KOPT-K1 (cell line): ENCODE measurements at regions not wholly inside any gene's neighbourhood (a gene's known extent, or its start where the extent isn't known, plus 50 kb on each side); places are given as distances from the start of the nearest gene placed in this dataset.
"Not testable (repeated sequence)": the region's sequence is repeated elsewhere in the genome, so short reads cannot be mapped to it uniquely, and the experiment has no call there.

ENCODE experiments used
- H3K27ac ChIP-seq: fragments of 200-600 bp; sonication (generic); 2 replicates; pipeline ENCODE4 v1.5.1; 2016; ENCODE audit warnings: antibody characterized with exemption, mild to moderate bottlenecking, low read depth, low read length; ENCODE audit not compliant: poor library complexity, severe bottlenecking
- H3K36me3 ChIP-seq: fragments of 200-600 bp; sonication (generic); 2 replicates; pipeline ENCODE4 v1.5.1; 2017; ENCODE audit warnings: antibody characterized with exemption, mild to moderate bottlenecking, low read length, moderate library complexity; ENCODE audit not compliant: insufficient read depth
- H3K9me3 ChIP-seq: fragments of 200-600 bp; sonication (generic); 2 replicates; pipeline ENCODE4 v1.5.1; 2017; ENCODE audit warnings: antibody characterized with exemption, low read length, mild to moderate bottlenecking; ENCODE audit not compliant: insufficient read depth, poor library complexity, severe bottlenecking

DNA sequence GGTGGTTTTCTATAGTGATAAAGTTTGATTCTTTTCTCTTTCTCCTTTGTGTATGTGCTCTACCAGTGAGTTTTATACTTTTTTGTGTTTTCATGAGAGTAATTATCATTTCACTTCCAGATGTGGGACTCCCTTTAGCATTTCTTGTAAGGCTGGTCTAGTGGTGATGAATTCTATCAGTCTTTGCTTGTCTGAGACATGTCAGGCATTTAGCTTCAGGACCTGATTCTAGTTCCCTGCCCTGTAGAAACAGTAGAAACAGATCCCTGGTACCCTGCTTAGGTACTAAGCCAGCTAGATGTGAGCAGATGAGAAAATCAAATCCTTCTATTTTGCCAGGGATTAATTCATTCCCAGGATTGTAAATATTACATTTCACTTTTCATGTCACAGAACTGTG is 203.7 kb downstream of the ALG10 start:
- H3K9me3 ChIP-seq, H3K36me3 ChIP-seq, H3K27ac ChIP-seq: not testable (repeated sequence)

DNA sequence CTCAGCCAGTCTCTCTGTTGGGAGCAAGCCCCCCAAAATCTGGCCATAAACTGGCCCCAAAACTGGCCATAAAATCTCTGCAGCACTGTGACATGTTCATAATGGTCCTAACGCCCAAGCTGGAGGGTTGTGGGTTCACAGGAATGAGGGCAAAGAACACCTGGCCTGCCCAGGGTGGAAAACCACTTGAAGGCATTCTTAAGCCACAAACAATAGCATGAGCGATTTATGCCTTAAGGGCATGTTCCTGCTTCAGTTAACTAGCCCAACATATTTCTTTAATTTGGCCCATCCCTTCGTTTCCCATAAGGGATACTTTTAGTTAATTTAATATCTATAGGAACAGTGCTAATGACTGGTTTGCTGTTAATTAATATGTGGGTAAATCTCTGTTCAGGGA is 205.8 kb downstream of the ALG10 start:
- not testable (repeated sequence) for H3K9me3 ChIP-seq, H3K27ac ChIP-seq, H3K36me3 ChIP-seq

DNA sequence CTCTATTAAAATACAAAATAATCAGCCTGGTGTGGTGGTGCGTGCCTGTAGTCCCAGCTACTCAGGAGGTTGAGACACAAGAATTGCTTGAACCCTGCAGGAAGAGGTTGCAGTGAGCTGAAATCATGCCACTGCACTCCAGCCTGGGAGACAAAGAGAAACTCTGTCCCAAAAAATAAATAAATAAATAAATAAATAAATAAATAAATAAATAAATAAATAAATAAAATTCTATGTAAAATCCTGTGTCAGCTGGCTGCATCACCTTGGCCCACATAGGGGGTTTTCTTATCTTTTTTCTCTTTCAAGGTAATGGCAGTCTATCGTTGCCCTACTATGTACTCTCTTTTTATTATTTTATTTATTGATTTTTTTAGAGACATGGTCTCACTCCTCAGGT is 206.7 kb downstream of the ALG10 start:
- H3K27ac ChIP-seq, H3K36me3 ChIP-seq, H3K9me3 ChIP-seq: not testable (repeated sequence)

DNA sequence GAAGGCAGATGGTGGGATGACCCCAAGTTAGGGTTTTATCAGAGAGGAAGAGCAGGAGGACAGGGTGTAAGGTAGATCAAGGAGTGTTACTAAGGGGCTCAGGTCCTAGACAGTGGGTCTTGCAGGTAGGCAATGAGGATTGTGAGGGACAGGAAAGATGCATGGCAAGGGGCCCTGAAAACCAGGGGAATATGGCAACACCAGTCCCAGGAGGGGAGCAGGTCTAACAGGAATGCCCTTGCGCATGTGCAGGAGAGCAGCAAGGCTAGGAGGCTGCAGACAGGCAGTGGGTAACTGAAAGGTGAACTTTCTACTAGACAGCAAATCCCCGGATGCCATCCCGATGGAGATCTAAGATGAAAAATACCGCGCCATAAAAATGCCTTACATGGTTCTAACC is 211.3 kb downstream of the ALG10 start:
- H3K9me3 ChIP-seq, result no peaks in the 10 kb centered on the region
- H3K36me3 ChIP-seq, result no peaks in the 10 kb centered on the region
- no peak overlapping the region for H3K27ac ChIP-seq

DNA sequence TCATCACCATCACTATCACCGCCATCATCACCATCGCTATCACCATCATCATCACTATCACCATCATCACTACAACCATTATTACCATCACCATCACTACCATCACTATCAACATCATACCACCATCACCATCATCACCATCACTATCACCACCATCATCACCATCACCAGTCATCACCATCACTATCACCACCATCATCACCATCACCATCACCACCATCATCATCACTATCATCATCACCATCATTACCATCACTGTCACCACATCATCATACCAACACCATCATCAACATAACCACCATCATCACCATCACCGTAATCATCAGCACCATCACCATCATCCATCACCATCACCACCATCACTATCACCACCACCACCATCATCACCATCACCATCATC is 213.8 kb downstream of the ALG10 start:
- Histone ChIP-seq H3K9me3 (no peaks in the 10 kb centered on the region), H3K27ac (no peak overlapping the region), H3K36me3 (no peaks in the 10 kb centered on the region)

DNA sequence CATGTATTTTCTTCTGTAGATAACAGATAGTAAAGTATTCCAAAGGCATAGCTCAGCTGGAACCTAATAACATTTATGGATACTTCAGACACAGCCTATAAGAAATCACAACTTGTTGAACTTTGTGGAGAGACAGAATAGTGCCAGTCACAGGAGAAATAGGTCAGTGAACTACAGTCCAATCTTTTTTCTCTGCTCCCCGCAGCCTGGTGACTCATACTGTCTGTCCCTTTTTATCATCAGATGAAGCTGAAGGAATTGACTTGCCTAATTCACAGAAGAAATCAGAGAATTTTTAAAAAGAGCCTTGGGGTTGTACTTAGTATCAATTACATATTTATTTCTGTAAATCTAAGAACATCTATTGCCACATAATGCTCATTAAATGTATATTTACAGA is 222.3 kb downstream of the ALG10 start:
- H3K9me3 ChIP-seq, result no peaks in the 10 kb centered on the region
- no peak overlapping the region for H3K27ac ChIP-seq
- H3K36me3 ChIP-seq, result no peaks in the 10 kb centered on the region

DNA sequence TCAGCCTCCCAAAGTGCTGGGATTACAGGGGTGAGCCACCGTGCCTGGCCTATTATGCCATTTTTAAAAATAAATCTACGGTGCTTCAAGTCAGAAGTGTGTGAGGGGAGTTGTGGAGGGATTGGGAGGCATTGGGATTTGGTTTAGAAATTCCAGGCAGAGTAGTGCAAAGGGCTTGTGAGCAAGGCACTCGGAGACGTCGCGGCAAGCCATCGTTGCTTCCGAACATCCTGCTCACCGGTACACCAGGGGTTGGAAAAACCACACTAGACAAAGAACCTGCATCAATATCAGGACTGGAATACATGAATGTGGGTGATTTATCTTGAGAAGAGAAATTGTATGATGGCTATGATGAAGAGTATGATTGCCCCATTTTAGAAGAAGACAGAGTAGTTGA is 227.0 kb downstream of the ALG10 start:
- no peaks in the 10 kb centered on the region for H3K36me3 ChIP-seq
- H3K9me3 ChIP-seq, result no peaks in the 10 kb centered on the region
- H3K27ac ChIP-seq, result no peak overlapping the region

DNA sequence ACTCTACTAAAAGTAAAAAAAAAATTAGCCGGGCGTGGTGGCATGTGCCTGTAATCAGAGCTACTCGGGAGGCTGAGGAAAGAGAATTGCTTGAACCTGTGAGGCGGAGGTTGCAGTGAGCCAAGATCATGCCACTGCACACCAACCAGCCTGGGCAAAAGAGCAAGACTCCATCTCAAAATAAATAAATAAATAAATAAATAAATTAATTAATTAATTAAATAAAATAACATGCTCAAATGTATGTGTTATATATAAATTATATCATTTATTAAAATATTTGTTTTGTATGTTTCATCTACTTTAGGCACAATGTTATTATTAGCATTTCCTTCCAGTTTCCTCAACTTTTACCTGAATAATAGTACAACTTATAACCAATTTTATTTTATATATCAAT is 229.6 kb downstream of the ALG10 start:
- not testable (repeated sequence) for H3K36me3 ChIP-seq, H3K27ac ChIP-seq, H3K9me3 ChIP-seq

DNA sequence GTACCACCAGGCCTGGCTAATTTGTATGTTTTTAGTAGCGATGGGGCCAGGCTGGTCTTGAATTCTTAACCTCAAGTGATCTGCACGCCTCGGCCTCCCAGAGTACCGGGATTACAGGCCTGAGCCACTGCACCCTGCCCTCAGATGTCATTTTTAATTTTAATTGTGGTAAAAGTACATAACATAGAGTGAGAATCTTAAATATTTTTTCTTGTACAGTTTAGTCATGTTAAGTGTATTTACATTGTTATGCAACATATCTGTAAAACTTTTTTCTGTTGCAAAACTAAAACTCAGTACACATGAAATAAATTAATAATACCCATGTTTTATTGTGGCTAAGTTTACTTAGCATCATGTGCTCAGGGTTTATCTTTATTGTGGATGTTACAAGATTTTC is 231.4 kb downstream of the ALG10 start:
- no peak overlapping the region for H3K27ac ChIP-seq
- H3K9me3 ChIP-seq, result no peaks in the 10 kb centered on the region
- H3K36me3 ChIP-seq, result no peaks in the 10 kb centered on the region

DNA sequence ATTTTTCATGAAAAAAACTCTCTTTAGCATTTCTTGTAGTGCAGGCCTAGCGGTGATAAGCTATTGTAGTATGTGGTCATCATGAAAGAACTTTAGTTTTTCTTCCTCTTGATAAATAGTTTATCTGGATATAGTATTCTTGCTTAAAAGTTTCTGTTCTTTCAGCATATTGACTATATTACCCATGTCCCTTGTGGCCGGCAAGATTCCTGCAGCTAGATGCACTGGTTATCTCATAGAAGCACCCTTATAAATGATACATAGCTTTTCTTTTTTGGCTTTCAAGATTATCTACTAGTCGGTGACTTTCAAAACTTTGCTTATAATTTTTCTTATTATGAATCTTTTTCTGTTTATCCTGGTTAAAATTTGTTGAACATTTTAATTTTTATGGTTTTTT is 234.8 kb downstream of the ALG10 start:
- no peaks in the 10 kb centered on the region for H3K9me3 ChIP-seq
- no peaks in the 10 kb centered on the region for H3K36me3 ChIP-seq
- H3K27ac ChIP-seq, result no peak overlapping the region

DNA sequence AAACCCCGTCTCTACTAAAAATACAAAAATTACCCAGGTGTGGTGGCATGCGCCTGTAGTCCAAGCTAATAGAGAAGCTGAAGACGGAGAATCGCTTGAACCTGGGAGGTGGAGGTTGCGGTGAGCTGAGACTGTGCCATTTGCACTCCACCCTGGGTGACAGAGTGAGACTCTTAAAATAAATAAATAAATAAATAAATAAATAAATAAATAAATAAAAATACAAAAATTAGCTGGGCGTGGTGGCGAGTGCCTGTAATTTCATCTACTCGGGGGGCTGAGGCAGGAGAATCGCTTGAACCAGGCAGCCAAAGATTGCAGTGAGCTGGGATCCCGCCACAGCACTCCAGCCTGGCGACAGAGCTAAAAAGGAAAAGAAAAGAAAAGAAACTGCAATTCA is 239.8 kb downstream of the ALG10 start:
- H3K9me3 ChIP-seq, H3K36me3 ChIP-seq, H3K27ac ChIP-seq: not testable (repeated sequence)

DNA sequence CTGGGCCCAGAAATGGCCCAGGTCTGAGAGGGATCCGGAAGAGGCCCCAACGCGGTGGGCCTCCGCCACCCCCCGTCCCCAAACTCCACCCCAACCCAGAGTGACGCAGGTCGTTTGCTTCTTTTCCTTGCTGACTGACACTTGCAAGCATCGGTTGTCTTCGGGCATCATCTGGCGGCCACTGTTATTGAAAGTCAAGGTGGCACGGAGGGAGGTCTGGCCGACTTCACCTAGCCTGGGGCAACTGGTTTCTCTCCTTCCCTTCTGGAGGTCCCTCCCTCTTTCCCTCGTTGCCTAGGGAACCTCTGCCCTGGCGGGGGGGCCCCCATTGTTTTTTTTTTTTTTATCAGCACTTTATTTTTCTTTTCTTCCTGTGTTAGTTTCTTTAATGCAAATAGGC is 241.8 kb downstream of the ALG10 start:
- Histone ChIP-seq H3K27ac (no peak overlapping the region), H3K9me3 (no peaks in the 10 kb centered on the region), H3K36me3 (no peaks in the 10 kb centered on the region)

DNA sequence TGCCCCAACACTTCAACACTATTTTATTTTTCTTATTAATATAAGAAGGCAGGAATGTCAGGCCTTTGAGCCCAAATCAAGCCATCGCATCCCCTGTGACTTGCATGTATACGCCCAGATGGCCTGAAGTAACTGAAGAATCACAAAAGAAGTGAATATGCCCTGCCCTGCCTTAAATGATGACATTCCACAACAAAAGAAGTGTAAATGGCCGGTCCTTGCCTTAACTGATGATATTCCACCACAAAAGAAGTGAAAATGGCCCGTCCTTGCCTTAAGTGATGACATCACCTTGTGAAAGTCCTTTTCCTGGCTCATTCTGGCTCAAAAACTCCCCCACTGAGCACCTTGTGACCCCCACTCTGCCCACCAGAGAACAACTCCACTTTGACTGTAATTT is 251.4 kb downstream of the ALG10 start:
- not testable (repeated sequence) for H3K27ac ChIP-seq, H3K9me3 ChIP-seq, H3K36me3 ChIP-seq

DNA sequence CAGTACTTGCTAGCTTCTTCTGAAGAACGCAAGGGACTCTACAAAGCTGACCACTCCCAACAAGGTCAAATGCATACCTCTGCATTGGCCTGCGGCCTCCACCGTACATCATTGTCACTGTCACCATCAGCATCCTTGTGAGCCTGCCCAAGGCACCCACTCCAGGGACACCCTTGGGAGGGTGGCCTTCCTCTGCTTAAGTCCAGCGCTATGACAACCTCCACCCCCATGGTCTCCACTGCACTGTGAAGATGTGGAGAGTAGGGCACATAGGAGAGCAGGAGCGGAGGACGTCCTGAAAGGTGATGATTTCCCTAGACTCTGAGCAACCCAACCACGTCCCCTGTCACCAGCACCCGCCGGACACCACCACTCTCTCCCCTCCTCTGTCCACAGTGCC is 252.8 kb downstream of the ALG10 start:
- Histone ChIP-seq H3K27ac (no peak overlapping the region), H3K36me3 (no peaks in the 10 kb centered on the region), H3K9me3 (peaks cover 9% of the 10 kb centered on the region)

DNA sequence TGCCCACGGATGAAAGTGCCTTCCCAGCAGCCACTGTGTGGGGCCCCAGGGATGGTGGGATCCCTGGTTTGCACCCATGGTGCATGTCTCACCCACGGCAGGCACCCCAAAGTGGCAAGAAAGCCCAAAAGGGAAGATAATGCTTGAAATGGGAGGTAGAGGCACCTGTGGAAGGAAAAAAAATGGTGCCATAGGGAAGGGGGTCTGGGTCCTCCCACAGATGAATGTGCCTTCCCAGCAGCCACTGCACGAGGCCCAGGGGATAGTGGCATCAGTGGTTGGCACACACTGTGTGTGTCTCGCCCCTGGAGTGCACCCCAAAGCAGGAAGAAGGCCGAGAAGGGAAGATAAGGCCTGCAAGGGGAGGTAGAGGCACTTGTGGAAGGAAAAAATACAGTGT is 264.2 kb downstream of the ALG10 start:
- Histone ChIP-seq H3K36me3 (no peaks in the 10 kb centered on the region), H3K27ac (no peak overlapping the region), H3K9me3 (peaks cover 38% of the 10 kb centered on the region)

DNA sequence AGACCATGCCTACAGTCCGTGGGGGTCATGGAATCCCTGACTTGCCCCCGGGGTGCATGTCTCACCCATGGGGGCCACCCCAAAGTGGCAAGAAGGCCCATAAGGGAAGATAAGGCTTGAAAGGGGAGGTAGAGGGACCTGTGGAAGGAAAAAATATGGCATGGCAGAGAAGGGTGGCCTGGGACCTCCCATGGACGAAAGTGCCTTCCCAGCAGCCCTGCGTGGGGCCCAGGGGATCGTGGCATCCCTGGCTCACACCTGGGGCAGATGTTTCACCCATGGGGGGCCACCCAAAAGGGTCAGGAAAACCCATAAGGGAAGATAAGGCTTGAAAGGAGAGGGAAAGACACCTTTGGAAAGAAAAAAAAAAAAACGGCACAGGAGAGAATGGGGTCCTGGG is 264.6 kb downstream of the ALG10 start:
- no peak overlapping the region for H3K27ac ChIP-seq
- peaks cover 40% of the 10 kb centered on the region for H3K9me3 ChIP-seq
- no peaks in the 10 kb centered on the region for H3K36me3 ChIP-seq

DNA sequence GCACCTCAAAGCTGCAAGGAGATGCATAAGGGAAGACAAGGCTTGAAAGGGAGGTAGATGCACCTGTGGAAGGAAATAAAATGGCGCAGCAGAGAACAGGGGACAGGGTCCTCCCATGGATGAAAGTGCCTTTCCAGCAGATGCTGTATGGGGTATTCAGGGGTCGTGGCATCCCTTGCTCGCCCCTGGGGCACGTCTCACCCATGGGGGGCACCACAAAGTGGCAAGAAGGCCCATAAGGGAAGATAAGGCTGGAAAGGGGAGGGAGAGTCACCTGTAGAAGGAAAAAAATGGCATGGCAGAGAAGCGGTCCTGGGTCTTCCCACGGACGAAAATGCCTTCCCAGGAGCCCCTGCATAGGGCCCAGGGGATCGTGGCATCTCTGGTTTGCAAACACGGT is 265.1 kb downstream of the ALG10 start:
- Histone ChIP-seq H3K9me3 (peaks cover 45% of the 10 kb centered on the region), H3K27ac (no peak overlapping the region), H3K36me3 (no peaks in the 10 kb centered on the region)
